C4-2B (cell line): ENCODE measurements at regions not wholly inside any gene's neighbourhood (a gene's known extent, or its start where the extent isn't known, plus 50 kb on each side); places are given as distances from the start of the nearest gene placed in this dataset.

Experiments
- CTCF ChIP-seq: fragments of 450-650 bp; conservative IDR thresholded peaks from 2 replicates; pipeline ENCODE4 v1.5.1; 2017; ENCODE audit warnings: mild to moderate bottlenecking
- ZFX ChIP-seq: fragments of 450-650 bp; IDR thresholded peaks from 2 replicates; pipeline ENCODE4 v1.6.1; 2017

GRCh38 chr4:144374065-144374464 is 233.5 kb upstream of the GYPA start:
- TF ChIP-seq CTCF (no peak), ZFX (no peak)
